DND-41 (cell line): ENCODE measurements at regions not wholly inside any gene's neighbourhood (a gene's known extent, or its start where the extent isn't known, plus 50 kb on each side); places are given as distances from the start of the nearest gene placed in this dataset.

Experiments used
- ATAC-seq: fragments of 200-7000 bp; cut with Tn5 transposase; 3 replicates; pipeline ENCODE4 v1.9.1; 2021; ENCODE audit warnings: low read depth; ENCODE audit not compliant: insufficient read depth
- DNase-seq: peaks from one replicate; pipeline ENCODE4 v3.0.0-alpha.2; 2020
- H2AFZ ChIP-seq: 2 replicates; pipeline ENCODE4 v1.6.0; 2012; ENCODE audit warnings: low read depth, low read length
- H3K27ac ChIP-seq: 2 replicates; pipeline ENCODE4 v1.5.1; 2012; ENCODE audit warnings: low read length, inconsistent platforms
- H3K27me3 ChIP-seq: fragments of 200-600 bp; sonication (generic); 2 replicates; pipeline ENCODE4 v1.6.0; 2012; ENCODE audit warnings: low read length, mild to moderate bottlenecking, inconsistent platforms; ENCODE audit not compliant: insufficient read depth, poor library complexity
- H3K36me3 ChIP-seq: 2 replicates; pipeline ENCODE4 v1.5.1; 2012; ENCODE audit warnings: low read length, inconsistent platforms; ENCODE audit not compliant: insufficient read depth
- H3K4me1 ChIP-seq: 2 replicates; pipeline ENCODE4 v1.5.1; 2012; ENCODE audit warnings: mild to moderate bottlenecking, low read length; ENCODE audit not compliant: insufficient read depth
- H3K4me2 ChIP-seq: 2 replicates; pipeline ENCODE4 v1.6.0; 2012; ENCODE audit warnings: mild to moderate bottlenecking, moderate library complexity, low read length, inconsistent platforms; ENCODE audit not compliant: insufficient read depth
- H3K4me3 ChIP-seq, 2 experiments: fragments of 200-600 bp in 1 of 2; shearing (Covaris generic) in 1 of 2; 2 replicates each; pipeline ENCODE4 v1.5.1; 2012 to 2016; ENCODE audit warnings: inconsistent platforms in 2 of 2, low read length in 2 of 2, mild to moderate bottlenecking in 2 of 2, low read depth in 1 of 2, moderate library complexity in 1 of 2
- H3K79me2 ChIP-seq: 2 replicates; pipeline ENCODE4 v1.6.0; 2012; ENCODE audit warnings: low read length, inconsistent platforms; ENCODE audit not compliant: insufficient read depth
- H3K9ac ChIP-seq: 2 replicates; pipeline ENCODE4 v1.6.0; 2012; ENCODE audit warnings: low read depth, mild to moderate bottlenecking, inconsistent platforms, low read length, moderate library complexity
- H3K9me3 ChIP-seq: 2 replicates; pipeline ENCODE4 v1.5.1; 2012; ENCODE audit warnings: low read length, moderate library complexity, mild to moderate bottlenecking, inconsistent platforms; ENCODE audit not compliant: insufficient read depth, severe bottlenecking
- H4K20me1 ChIP-seq: 2 replicates; pipeline ENCODE4 v1.6.0; 2012; ENCODE audit warnings: low read length; ENCODE audit not compliant: insufficient read depth
- CTCF ChIP-seq: IDR thresholded peaks from 2 replicates; pipeline ENCODE4 v1.5.1; 2012; ENCODE audit warnings: borderline replicate concordance, low read length, moderate library complexity, mild to moderate bottlenecking; ENCODE audit not compliant: poor library complexity, severe bottlenecking; ENCODE audit errors: extremely low read depth
- EZH2 ChIP-seq: IDR thresholded peaks from 3 replicates; pipeline ENCODE4 v1.6.1; 2012; ENCODE audit warnings: borderline replicate concordance, low read depth, mild to moderate bottlenecking, moderate library complexity, low read length, inconsistent platforms; ENCODE audit not compliant: severe bottlenecking

DNA sequence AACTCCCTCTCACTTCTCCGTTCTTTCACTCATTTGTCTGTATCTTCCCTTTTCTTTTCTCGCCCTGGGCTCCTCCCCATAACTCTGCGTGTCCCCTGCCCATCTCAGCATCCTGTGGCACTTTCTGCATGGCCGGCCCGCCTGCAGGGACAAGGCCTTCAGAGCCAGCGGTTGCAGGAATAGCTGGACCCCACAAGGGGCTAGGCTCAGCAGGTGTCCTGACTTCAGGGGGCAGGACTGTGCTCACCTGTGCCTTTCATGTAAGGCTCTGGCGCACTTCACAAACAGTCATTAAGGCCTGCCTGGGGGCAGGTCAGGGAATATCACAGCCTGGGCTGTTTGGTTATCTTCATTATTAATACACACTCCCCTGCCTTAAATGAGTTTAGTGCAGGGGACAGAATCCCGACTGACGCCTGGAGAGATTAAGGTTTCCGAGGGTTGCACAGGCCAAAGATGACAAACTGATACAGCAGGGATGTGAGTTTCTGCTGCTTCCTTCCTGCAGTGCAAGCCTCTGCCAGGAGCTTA lies 768.8 kb upstream of the TBX3 start:
- TF ChIP-seq CTCF (no peak), EZH2 (no peak)
- no peak overlapping the region for H3K4me3 ChIP-seq
- H3K4me2 ChIP-seq = no peak overlapping the region
- no peaks in the 10 kb centered on the region for H3K79me2 ChIP-seq
- H4K20me1 ChIP-seq = peaks cover 2% of the 10 kb centered on the region; the same call in 1 of the 2 replicates
- no peaks in the 10 kb centered on the region for H3K36me3 ChIP-seq
- ATAC-seq = no peak
- peaks cover 4% of the 10 kb centered on the region for H3K4me1 ChIP-seq
- H3K9ac ChIP-seq = no peak overlapping the region
- H2AFZ ChIP-seq = no peak overlapping the region
- DNase-seq = no peak
- no peaks in the 10 kb centered on the region for H3K9me3 ChIP-seq
- no peak overlapping the region for H3K27ac ChIP-seq
- H3K27me3 ChIP-seq = peaks cover 38% of the 10 kb centered on the region

- H3K9ac ChIP-seq = no peak overlapping the region
- H3K4me3 ChIP-seq = peak overlapping the region in 1 of 2 experiments; percentile 31; a peak in 2 of 4 replicates
- H3K79me2 ChIP-seq = no peaks in the 10 kb centered on the region
- H3K4me2 ChIP-seq = peak overlapping the region; percentile 55
- DNase-seq (peak; percentile 59), ATAC-seq (peak; percentile 79)
- H3K9me3 ChIP-seq = no peaks in the 10 kb centered on the region
- H3K27me3 ChIP-seq = peaks cover 38% of the 10 kb centered on the region
- H4K20me1 ChIP-seq = peaks cover 2% of the 10 kb centered on the region; the same call in 1 of the 2 replicates
- H3K36me3 ChIP-seq = no peaks in the 10 kb centered on the region
- TF ChIP-seq CTCF (no peak), EZH2 (no peak)
- H2AFZ ChIP-seq = no peak overlapping the region
- H3K27ac ChIP-seq = no peak overlapping the region
- H3K4me1 ChIP-seq = peaks cover 4% of the 10 kb centered on the region
Observed at GRCh38 chr12:115451780-115452736, 768.1 kb upstream of the TBX3 start.

DNA sequence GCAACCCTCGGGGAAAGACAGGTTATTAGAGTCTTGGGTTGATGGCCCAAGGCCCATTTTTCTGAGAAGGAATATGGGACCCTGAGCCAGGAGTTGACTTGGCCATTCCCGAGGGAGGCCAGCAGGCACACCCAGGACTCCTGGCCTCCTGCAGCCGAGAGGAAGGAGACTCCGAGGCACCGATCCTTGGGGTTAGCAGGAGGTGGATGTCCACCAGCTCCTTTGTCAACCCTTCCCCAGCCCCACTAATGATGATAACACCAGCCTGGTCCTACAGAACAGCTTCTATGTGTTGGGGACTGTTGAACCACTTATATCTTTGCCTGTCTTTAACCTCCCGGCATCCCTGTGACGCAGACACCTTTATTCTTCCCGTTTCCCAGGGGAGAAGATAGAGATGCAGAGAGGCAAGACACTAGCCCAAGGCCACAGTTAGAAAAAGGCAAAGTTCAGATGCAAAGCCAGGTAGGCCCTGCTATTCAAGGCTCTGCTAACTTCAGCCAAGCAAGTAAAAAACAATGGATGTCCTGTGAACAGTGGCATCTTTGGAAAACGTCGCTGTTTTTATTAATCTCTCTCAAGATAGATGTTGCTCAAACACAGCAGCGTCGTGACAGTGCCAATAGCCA lies 767.3 kb upstream of the TBX3 start:
- Histone ChIP-seq H3K4me3 (peak overlapping the region in 1 of 2 experiments; percentile 14; a peak in 1 of 4 replicates), H3K4me2 (peak overlapping the region; percentile 50; the same call in 1 of the 2 replicates), H2AFZ (no peak overlapping the region), H3K9ac (no peak overlapping the region), H3K79me2 (no peaks in the 10 kb centered on the region), H3K4me1 (peaks cover 4% of the 10 kb centered on the region), H4K20me1 (peaks cover 2% of the 10 kb centered on the region; the same call in 1 of the 2 replicates), H3K9me3 (no peaks in the 10 kb centered on the region), H3K36me3 (no peaks in the 10 kb centered on the region), H3K27me3 (peaks cover 41% of the 10 kb centered on the region), H3K27ac (no peak overlapping the region)
- DNase-seq (no peak), ATAC-seq (no peak)
- no peak for TF ChIP-seq EZH2
